ENCODE measurements at regions not wholly inside any gene's neighbourhood (a gene's known extent, or its start where the extent isn't known, plus 50 kb on each side); places are given as distances from the start of the nearest gene placed in this dataset.

GRCh38 chr6:153334121-153334520 lies 203.0 kb upstream of the RGS17 start:
- no peaks in the 10 kb centered on the region for H3K27me3 ChIP-seq (ENCODE audit: control insufficient read depth, insufficient read depth, low read length)
- H3K27ac ChIP-seq (ENCODE audit: insufficient read depth, low read length) = no peak overlapping the region
- no peak overlapping the region for H3K4me3 ChIP-seq (ENCODE audit: insufficient read depth, low read depth, low read length)
- no peak overlapping the region for H2BK120ac ChIP-seq (ENCODE audit: low read depth, low read length)
- H2BK5ac ChIP-seq (ENCODE audit: low read depth, low read length, poor library complexity, severe bottlenecking) = no peak overlapping the region
- TF ChIP-seq FOS (IDR thresholded peaks at IDR 0.05; ENCODE audit: low read depth, low read length) (no peak), MAFK (IDR thresholded peaks at IDR 0.05; ENCODE audit: low read depth, low read length) (no peak), MXI1 (IDR thresholded peaks at IDR 0.05; ENCODE audit: borderline replicate concordance, low read depth, low read length) (no peak), USF2 (IDR thresholded peaks at IDR 0.05; ENCODE audit: low read depth, low read length) (no peak), CTCF (conservative IDR thresholded peaks at IDR 0.05; ENCODE audit: low read depth, low read length) (no peak), RAD21 (IDR thresholded peaks at IDR 0.05; ENCODE audit: low read length) (no peak), CEBPB (IDR thresholded peaks at IDR 0.05; ENCODE audit: low read depth, low read length) (no peak), BHLHE40 (IDR thresholded peaks at IDR 0.05; ENCODE audit: low read depth, low read length) (no peak), POLR2A (IDR thresholded peaks at IDR 0.05; ENCODE audit: low read depth, low read length) (no peak), NFE2L2 (IDR thresholded peaks at IDR 0.05; ENCODE audit: low read depth, low read length) (no peak), RFX5 (IDR thresholded peaks at IDR 0.05; ENCODE audit: low read depth, low read length) (no peak), MAZ (IDR thresholded peaks at IDR 0.05; ENCODE audit: borderline replicate concordance, low read depth, low read length) (no peak), CHD1 (IDR thresholded peaks at IDR 0.05; ENCODE audit: low read depth, low read length) (no peak), ELK1 (IDR thresholded peaks at IDR 0.05; ENCODE audit: borderline replicate concordance, low read depth, low read length) (no peak), RCOR1 (IDR thresholded peaks at IDR 0.05; ENCODE audit: insufficient replicate concordance, low read length) (no peak), SMC3 (IDR thresholded peaks at IDR 0.05; ENCODE audit: low read depth, low read length) (no peak)
- H3K4me1 ChIP-seq (ENCODE audit: control insufficient read depth, insufficient read depth, low read length) = no peaks in the 10 kb centered on the region
- H2AFZ ChIP-seq (replicated peaks; ENCODE audit: low read length, poor library complexity) = no peak overlapping the region
- in situ Hi-C loops (cut with MboI; ENCODE audit: low sequenced_read_pairs) = no loop called here
- H3K23ac ChIP-seq (ENCODE audit: low read depth, low read length) = no peak overlapping the region
- H2AK5ac ChIP-seq (ENCODE audit: low read depth, low read length) = no peak overlapping the region
- no peak overlapping the region for H3K4me2 ChIP-seq (ENCODE audit: low read depth, low read length)
- no peak overlapping the region for H3K4ac ChIP-seq (ENCODE audit: low read depth, low read length)
- dilution Hi-C loops (cut with HindIII; ENCODE audit: low sequenced_read_pairs, unreplicated experiment) = no loop called here
- no peak overlapping the region for H3K9ac ChIP-seq (ENCODE audit: low read depth, low read length)
- ChIA-PET POLR2A (ENCODE audit: unreplicated experiment) (no interaction called here), CTCF (no interaction called here)
- no peak overlapping the region for H4K91ac ChIP-seq (ENCODE audit: insufficient read depth, low read depth, low read length)
- ATAC-seq (ENCODE audit: low read depth) (no peak), DNase-seq (no peak)
- no peak overlapping the region for H3K56ac ChIP-seq (ENCODE audit: extremely low read depth, insufficient read depth, low read length)
- H2AK9ac ChIP-seq (replicated peaks; ENCODE audit: low read depth, low read length, poor library complexity) = no peak overlapping the region
- no TSS peak for BruUV-seq (replicated peaks)
- no peaks in the 10 kb centered on the region for H4K20me1 ChIP-seq (ENCODE audit: insufficient read depth, low read length)
- no peak overlapping the region for H2BK20ac ChIP-seq (ENCODE audit: low read depth, low read length)
- H3K79me1 ChIP-seq (ENCODE audit: low read depth in 1 of 2, low read length in 2 of 2) = no peaks in the 10 kb centered on the region
- H3K36me3 ChIP-seq (ENCODE audit: control insufficient read depth, insufficient read depth, low read length) = no peaks in the 10 kb centered on the region
- no peak overlapping the region for H3K14ac ChIP-seq (replicated peaks; ENCODE audit: low read depth, low read length)
- H3K9me1 ChIP-seq (ENCODE audit: insufficient read depth, low read length) = no peaks in the 10 kb centered on the region
- no peak overlapping the region for H4K8ac ChIP-seq (ENCODE audit: low read depth in 2 of 2, low read length in 2 of 2)
- no peak overlapping the region for H4K5ac ChIP-seq (ENCODE audit: low read depth, low read length)
- no peak overlapping the region for H2BK15ac ChIP-seq (ENCODE audit: low read depth, low read length)
- intact Hi-C loops (cut with micrococcal nuclease) = no loop called here
- H3K9me3 ChIP-seq (ENCODE audit: control insufficient read depth, insufficient read depth, low read length) = no peaks in the 10 kb centered on the region
- H3K18ac ChIP-seq (ENCODE audit: low read depth, low read length) = no peak overlapping the region
